GM23338 (cell line): ENCODE measurements at regions not wholly inside any gene's neighbourhood (a gene's known extent, or its start where the extent isn't known, plus 50 kb on each side); places are given as distances from the start of the nearest gene placed in this dataset.

Source experiments
- ATAC-seq: fragments of 200-7000 bp; cut with Tn5 transposase; 3 replicates; pipeline ENCODE4 v1.9.1; 2020
- DNase-seq: peaks from one replicate; pipeline ENCODE4 v3.0.0-alpha.2; 2015; ENCODE audit warnings: low spot score
- H2AFZ ChIP-seq: fragments of 200-600 bp; sonication (generic); 2 replicates; pipeline ENCODE4 v1.8.0; 2016; ENCODE audit warnings: antibody characterized with exemption, mild to moderate bottlenecking, moderate library complexity
- H3F3A ChIP-seq: fragments of 200-600 bp; sonication (generic); replicated peaks from 2 replicates; pipeline ENCODE4 v1.8.0; 2017; ENCODE audit warnings: antibody characterized with exemption, mixed run types, low read depth
- H3K27ac ChIP-seq: fragments of 200-600 bp; sonication (generic); 2 replicates; pipeline ENCODE4 v1.6.1; 2016; ENCODE audit warnings: low read depth
- H3K27me3 ChIP-seq: fragments of 200-600 bp; sonication (generic); 2 replicates; pipeline ENCODE4 v1.8.0; 2016; ENCODE audit warnings: mild to moderate bottlenecking, mixed run types, moderate library complexity; ENCODE audit not compliant: insufficient read depth
- H3K36me3 ChIP-seq: fragments of 200-600 bp; sonication (generic); 2 replicates; pipeline ENCODE4 v1.8.0; 2016; ENCODE audit warnings: mild to moderate bottlenecking; ENCODE audit not compliant: insufficient read depth
- H3K4me1 ChIP-seq: fragments of 200-600 bp; sonication (generic); 2 replicates; pipeline ENCODE4 v1.8.0; 2016; ENCODE audit warnings: mild to moderate bottlenecking, moderate library complexity; ENCODE audit not compliant: insufficient read depth
- H3K4me2 ChIP-seq: fragments of 200-600 bp; sonication (generic); 2 replicates; pipeline ENCODE4 v1.7.1; 2017; ENCODE audit warnings: mixed run types
- H3K4me3 ChIP-seq: fragments of 200-600 bp; sonication (generic); 2 replicates; pipeline ENCODE4 v1.6.1; 2016; ENCODE audit warnings: mixed run types
- H3K79me2 ChIP-seq: fragments of 200-600 bp; sonication (generic); replicated peaks from 2 replicates; pipeline ENCODE4 v1.8.0; 2017; ENCODE audit warnings: mild to moderate bottlenecking; ENCODE audit not compliant: insufficient read depth
- H3K9me2 ChIP-seq: fragments of 200-600 bp; sonication (generic); 2 replicates; pipeline ENCODE4 v1.8.0; 2017; ENCODE audit not compliant: insufficient read depth
- H4K20me1 ChIP-seq: fragments of 200-600 bp; sonication (generic); replicated peaks from 2 replicates; pipeline ENCODE4 v1.8.0; 2017; ENCODE audit warnings: mild to moderate bottlenecking; ENCODE audit not compliant: insufficient read depth
- H3K27ac Mint-ChIP-seq: 2 replicates; pipeline ENCODE4 v1.8.0; 2020; ENCODE audit warnings: inconsistent platforms, mild to moderate bottlenecking, moderate library complexity, mixed read lengths
- H3K27me3 Mint-ChIP-seq: 3 replicates; pipeline ENCODE4 v1.8.0; 2022; ENCODE audit warnings: low read depth, mild to moderate bottlenecking, moderate library complexity, mixed read lengths, inconsistent platforms; ENCODE audit not compliant: insufficient read depth, poor library complexity
- H3K36me3 Mint-ChIP-seq: 3 replicates; pipeline ENCODE4 v1.8.0; 2021; ENCODE audit warnings: low read depth, mild to moderate bottlenecking, inconsistent platforms, moderate library complexity, mixed read lengths
- H3K4me1 Mint-ChIP-seq: 3 replicates; pipeline ENCODE4 v1.8.0; 2020; ENCODE audit warnings: mild to moderate bottlenecking, inconsistent platforms, mixed read lengths
- H3K4me3 Mint-ChIP-seq: 3 replicates; pipeline ENCODE4 v1.8.0; 2021; ENCODE audit warnings: moderate library complexity, mild to moderate bottlenecking, inconsistent platforms, mixed read lengths
- H3K9me3 Mint-ChIP-seq: 3 replicates; pipeline ENCODE4 v1.8.0; 2020; ENCODE audit warnings: moderate library complexity, mild to moderate bottlenecking, inconsistent platforms, mixed read lengths
- CTCF ChIP-seq, 2 experiments: fragments of 200-600 bp in 1 of 2; sonication (generic) in 1 of 2; conservative IDR thresholded peaks; 2 replicates each; pipeline versions ENCODE4 v1.5.1 to v1.6.1; 2016 to 2017; ENCODE audit warnings: antibody characterized with exemption in 2 of 2, low read depth in 2 of 2, mild to moderate bottlenecking in 2 of 2, moderate library complexity in 1 of 2
- ETS1 ChIP-seq: IDR thresholded peaks from 2 replicates; pipeline ENCODE4 v1.6.1; 2016; ENCODE audit warnings: antibody characterized with exemption
- EZH2 ChIP-seq: fragments of 200-600 bp; sonication (generic); IDR thresholded peaks from one replicate; pipeline ENCODE4 v1.8.0; 2017; ENCODE audit warnings: antibody characterized with exemption, mild to moderate bottlenecking, low read depth; ENCODE audit not compliant: unreplicated experiment
- EZH2phosphoT487 ChIP-seq: fragments of 200-600 bp; sonication (generic); IDR thresholded peaks from one replicate; pipeline ENCODE4 v1.8.1; 2018; ENCODE audit warnings: antibody characterized with exemption; ENCODE audit not compliant: unreplicated experiment
- JUNB ChIP-seq: IDR thresholded peaks from one replicate; pipeline ENCODE4 v1.6.1; 2016; ENCODE audit warnings: antibody characterized with exemption; ENCODE audit not compliant: unreplicated experiment
- POLR2AphosphoS5 ChIP-seq: IDR thresholded peaks from 2 replicates; pipeline ENCODE4 v1.6.1; 2016; ENCODE audit warnings: antibody characterized with exemption, low read depth
- REST ChIP-seq: IDR thresholded peaks from one replicate; pipeline ENCODE4 v1.6.1; 2018; ENCODE audit warnings: antibody characterized with exemption; ENCODE audit not compliant: unreplicated experiment
- STAT1 ChIP-seq: IDR thresholded peaks from one replicate; pipeline ENCODE4 v1.6.1; 2016; ENCODE audit warnings: antibody characterized with exemption; ENCODE audit not compliant: unreplicated experiment
- ZNF114 ChIP-seq: fragments of 250-450 bp; sonication (Bioruptor Pico); IDR thresholded peaks from 2 replicates; pipeline ENCODE4 v1.5.0; 2020; ENCODE audit warnings: mild to moderate bottlenecking, moderate library complexity
- ZNF462 ChIP-seq: fragments of 250-450 bp; sonication (Bioruptor Pico); IDR thresholded peaks from 2 replicates; pipeline ENCODE4 v1.5.0; 2020; ENCODE audit warnings: mild to moderate bottlenecking, moderate library complexity

GRCh38 chr2:175744000-175744399 is 258.1 kb downstream of the LNPK start:
- peaks cover 3% of the 10 kb centered on the region; the same call in 1 of the 2 replicates for H3K9me2 ChIP-seq
- Mint-ChIP-seq H3K4me1 (peaks cover 17% of the 10 kb centered on the region), H3K27me3 (no peaks in the 10 kb centered on the region), H3K9me3 (no peaks in the 10 kb centered on the region), H3K36me3 (no peaks in the 10 kb centered on the region), H3K4me3 (peak overlapping the region; percentile 16; the same call in 1 of the 3 replicates), H3K27ac (peak overlapping the region; percentile 14; the same call in 1 of the 2 replicates)
- H3F3A ChIP-seq = no peaks in the 10 kb centered on the region
- ATAC-seq (peak; percentile 82), DNase-seq (peak; percentile 71)
- H3K4me1 ChIP-seq = peaks cover 8% of the 10 kb centered on the region
- peak overlapping the region; percentile 46 for H3K4me2 ChIP-seq
- no peaks in the 10 kb centered on the region for H3K79me2 ChIP-seq
- TF ChIP-seq ZNF462 (CRISPR knock-in tag) = peak; percentile 78
- no peak for TF ChIP-seq POLR2AphosphoS5
- TF ChIP-seq ETS1 = no peak
- no peak overlapping the region for H3K27ac ChIP-seq
- no peaks in the 10 kb centered on the region for H3K36me3 ChIP-seq
- H2AFZ ChIP-seq = no peak overlapping the region
- H3K27me3 ChIP-seq = no peaks in the 10 kb centered on the region
- no peaks in the 10 kb centered on the region for H4K20me1 ChIP-seq
- no peak overlapping the region for H3K4me3 ChIP-seq

- 0 out of 2 replicates have a peak overlapping the region, but pooled peaks have one; percentile 46 for H3K4me2 ChIP-seq
- no peak overlapping the region for H2AFZ ChIP-seq
- TF ChIP-seq POLR2AphosphoS5 (no peak), ZNF114 (CRISPR knock-in tag) (no peak), CTCF (conservative IDR thresholded peaks at IDR 0.05; ENCODE audit: low read depth in 2 of 2) (no peak), REST (no peak), EZH2phosphoT487 (no peak), EZH2 (no peak), STAT1 (no peak), JUNB (no peak)
These were observed 259.1 kb downstream of the LNPK start for GRCh38 chr2:175743011-175743410.

More at GRCh38 chr2:175743011-175743410, 259.1 kb downstream of the LNPK start:
- H4K20me1 ChIP-seq = no peaks in the 10 kb centered on the region
- no peak for ATAC-seq
- Mint-ChIP-seq H3K27ac (no peak overlapping the region), H3K9me3 (no peaks in the 10 kb centered on the region), H3K36me3 (no peaks in the 10 kb centered on the region), H3K27me3 (no peaks in the 10 kb centered on the region), H3K4me3 (no peak overlapping the region), H3K4me1 (peaks cover 22% of the 10 kb centered on the region)
- H3K9me2 ChIP-seq = peaks cover 3% of the 10 kb centered on the region; the same call in 1 of the 2 replicates
- H3K36me3 ChIP-seq = no peaks in the 10 kb centered on the region
- no peaks in the 10 kb centered on the region for H3F3A ChIP-seq
- H3K4me3 ChIP-seq = no peak overlapping the region
- no peaks in the 10 kb centered on the region for H3K27me3 ChIP-seq
- no peaks in the 10 kb centered on the region for H3K79me2 ChIP-seq
- peaks cover 11% of the 10 kb centered on the region for H3K4me1 ChIP-seq
- DNase-seq = no peak
- no peak overlapping the region for H3K27ac ChIP-seq
